GM23248 (cell line): ENCODE measurements at regions not wholly inside any gene's neighbourhood (a gene's known extent, or its start where the extent isn't known, plus 50 kb on each side); places are given as distances from the start of the nearest gene placed in this dataset.

Experiments
- EZH2 ChIP-seq: fragments of 200-600 bp; sonication (generic); IDR thresholded peaks from 2 replicates; pipeline ENCODE4 v1.6.1; 2018; ENCODE audit warnings: antibody characterized with exemption, mild to moderate bottlenecking; ENCODE audit not compliant: insufficient read depth, poor library complexity, severe bottlenecking
- EZH2phosphoT487 ChIP-seq: fragments of 200-600 bp; sonication (generic); IDR thresholded peaks from 2 replicates; pipeline ENCODE4 v1.6.1; 2018; ENCODE audit warnings: antibody characterized with exemption, moderate library complexity, mild to moderate bottlenecking, low read depth; ENCODE audit not compliant: insufficient read depth

DNA sequence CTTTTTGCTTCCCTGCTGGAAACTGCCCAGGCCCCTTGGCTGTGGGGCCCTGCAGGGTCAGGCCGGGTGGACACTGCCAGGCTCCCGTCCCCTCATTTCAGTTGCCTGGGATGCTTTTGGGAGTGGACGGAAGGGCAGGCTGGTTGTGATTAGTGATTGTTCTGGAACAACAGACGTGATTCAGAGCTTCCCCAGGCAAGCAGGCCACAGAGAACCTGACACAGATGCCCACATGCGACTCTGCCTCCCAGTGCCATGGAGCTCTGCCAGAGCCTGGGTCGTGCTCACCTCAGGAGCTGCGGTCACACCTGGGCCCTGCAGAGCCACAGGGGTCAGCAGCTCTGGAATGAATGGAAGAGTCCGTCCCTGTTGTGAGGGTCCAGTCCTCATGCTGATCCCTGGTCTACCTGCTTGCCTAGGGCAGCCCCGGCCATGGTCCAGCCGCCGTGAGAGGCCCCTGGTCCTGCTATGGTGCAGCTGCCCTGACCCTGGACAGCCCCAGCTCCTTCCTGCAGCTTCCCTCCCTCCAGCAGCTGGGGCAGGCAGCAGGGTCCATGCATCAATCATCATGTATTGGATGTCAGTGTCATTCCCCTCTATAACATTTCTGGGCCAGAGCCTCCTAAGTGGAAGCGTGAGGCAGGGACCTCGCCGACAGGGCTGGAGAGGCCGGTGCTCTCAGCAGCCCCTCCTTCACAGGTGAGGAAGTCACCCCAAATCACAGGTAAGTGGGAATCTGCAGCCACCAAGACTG, 518.6 kb upstream of the MYT1L start:
- TF ChIP-seq EZH2phosphoT487, result no peak
- no peak for TF ChIP-seq EZH2
